ACC112 (cell line): ENCODE measurements at regions not wholly inside any gene's neighbourhood (a gene's known extent, or its start where the extent isn't known, plus 50 kb on each side); places are given as distances from the start of the nearest gene placed in this dataset.

Source experiments
- H2AFZ ChIP-seq: fragments of 200-600 bp; sonication (generic); one replicate; pipeline ENCODE4 v1.6.0; 2017; ENCODE audit warnings: antibody characterized with exemption, low read length; ENCODE audit not compliant: unreplicated experiment
- H3K27ac ChIP-seq: fragments of 200-600 bp; sonication (generic); 2 replicates; pipeline ENCODE4 v1.5.1; 2014; ENCODE audit warnings: low read depth, mild to moderate bottlenecking, antibody characterized with exemption, low read length, moderate library complexity
- H3K27me3 ChIP-seq: fragments of 200-600 bp; sonication (generic); 2 replicates; pipeline ENCODE4 v1.6.1; 2014; ENCODE audit warnings: mild to moderate bottlenecking, antibody characterized with exemption, low read length, moderate library complexity, mixed read lengths; ENCODE audit not compliant: insufficient read depth
- H3K36me3 ChIP-seq: fragments of 200-600 bp; sonication (generic); 2 replicates; pipeline ENCODE4 v1.6.1; 2016; ENCODE audit warnings: mild to moderate bottlenecking, antibody characterized with exemption, low read length, moderate library complexity, mixed read lengths; ENCODE audit not compliant: insufficient read depth
- H3K4me1 ChIP-seq: fragments of 200-600 bp; sonication (generic); one replicate; pipeline ENCODE4 v1.6.1; 2016; ENCODE audit warnings: low read length, mixed read lengths; ENCODE audit not compliant: insufficient read depth, unreplicated experiment, control insufficient read depth
- H3K4me3 ChIP-seq: fragments of 200-600 bp; sonication (generic); 2 replicates; pipeline ENCODE4 v1.5.1; 2014; ENCODE audit warnings: mild to moderate bottlenecking, low read depth, low read length
- H3K79me2 ChIP-seq: fragments of 200-600 bp; sonication (generic); one replicate; pipeline ENCODE4 v1.6.0; 2016; ENCODE audit warnings: low read length; ENCODE audit not compliant: control insufficient read depth, unreplicated experiment, insufficient read depth

- Histone ChIP-seq H3K27ac (no peak overlapping the region), H3K4me1 (no peaks in the 10 kb centered on the region), H2AFZ (no peak overlapping the region), H3K36me3 (no peaks in the 10 kb centered on the region), H3K27me3 (no peaks in the 10 kb centered on the region), H3K4me3 (no peak overlapping the region), H3K79me2 (no peaks in the 10 kb centered on the region)
These were observed 65.7 kb downstream of the SLITRK5 start for GRCh38 chr13:87736849-87737385.

- no peaks in the 10 kb centered on the region for H3K4me1 ChIP-seq
- H3K79me2 ChIP-seq = no peaks in the 10 kb centered on the region
- no peaks in the 10 kb centered on the region for H3K36me3 ChIP-seq
- H3K27ac ChIP-seq = no peak overlapping the region
- no peak overlapping the region for H3K4me3 ChIP-seq
- no peaks in the 10 kb centered on the region for H3K27me3 ChIP-seq
- H2AFZ ChIP-seq = no peak overlapping the region
These were observed 82.9 kb downstream of the SLITRK5 start for GRCh38 chr13:87754097-87754496.

- H3K4me3 ChIP-seq = no peak overlapping the region
- H3K27me3 ChIP-seq = no peaks in the 10 kb centered on the region
- no peaks in the 10 kb centered on the region for H3K4me1 ChIP-seq
- H3K36me3 ChIP-seq = no peaks in the 10 kb centered on the region
- no peak overlapping the region for H2AFZ ChIP-seq
- no peaks in the 10 kb centered on the region for H3K79me2 ChIP-seq
- H3K27ac ChIP-seq = no peak overlapping the region
These were observed 98.3 kb downstream of the SLITRK5 start for GRCh38 chr13:87769445-87769844.

- Histone ChIP-seq H3K27ac (no peak overlapping the region), H3K36me3 (no peaks in the 10 kb centered on the region), H3K4me3 (no peak overlapping the region), H2AFZ (no peak overlapping the region), H3K79me2 (no peaks in the 10 kb centered on the region), H3K27me3 (no peaks in the 10 kb centered on the region), H3K4me1 (no peaks in the 10 kb centered on the region)
These were observed 106.2 kb downstream of the SLITRK5 start for GRCh38 chr13:87777387-87777786.

GRCh38 chr13:87778128-87778527, 107.0 kb downstream of the SLITRK5 start:
- H3K36me3 ChIP-seq = no peaks in the 10 kb centered on the region
- H3K27ac ChIP-seq = no peak overlapping the region
- H3K79me2 ChIP-seq = no peaks in the 10 kb centered on the region
- H3K4me1 ChIP-seq = no peaks in the 10 kb centered on the region
- no peaks in the 10 kb centered on the region for H3K27me3 ChIP-seq
- no peak overlapping the region for H3K4me3 ChIP-seq
- H2AFZ ChIP-seq = no peak overlapping the region

GRCh38 chr13:87779426-87779825, 108.3 kb downstream of the SLITRK5 start:
- no peak overlapping the region for H3K4me3 ChIP-seq
- no peaks in the 10 kb centered on the region for H3K79me2 ChIP-seq
- H3K4me1 ChIP-seq = no peaks in the 10 kb centered on the region
- H3K27ac ChIP-seq = no peak overlapping the region
- no peaks in the 10 kb centered on the region for H3K36me3 ChIP-seq
- H3K27me3 ChIP-seq = no peaks in the 10 kb centered on the region
- no peak overlapping the region for H2AFZ ChIP-seq

- Histone ChIP-seq H3K4me1 (no peaks in the 10 kb centered on the region), H3K4me3 (no peak overlapping the region), H2AFZ (no peak overlapping the region), H3K36me3 (no peaks in the 10 kb centered on the region), H3K79me2 (no peaks in the 10 kb centered on the region), H3K27me3 (no peaks in the 10 kb centered on the region), H3K27ac (no peak overlapping the region)
These were observed 112.2 kb downstream of the SLITRK5 start for GRCh38 chr13:87783366-87783765.

GRCh38 chr13:87788363-87788762, 117.2 kb downstream of the SLITRK5 start:
- Histone ChIP-seq H3K27me3 (no peaks in the 10 kb centered on the region), H3K4me3 (no peak overlapping the region), H3K79me2 (no peaks in the 10 kb centered on the region), H3K27ac (no peak overlapping the region), H3K36me3 (no peaks in the 10 kb centered on the region), H3K4me1 (no peaks in the 10 kb centered on the region), H2AFZ (no peak overlapping the region)

GRCh38 chr13:87792878-87793277, 121.7 kb downstream of the SLITRK5 start:
- Histone ChIP-seq H3K27ac (no peak overlapping the region), H3K4me3 (no peak overlapping the region), H2AFZ (no peak overlapping the region), H3K79me2 (no peaks in the 10 kb centered on the region), H3K4me1 (no peaks in the 10 kb centered on the region), H3K36me3 (no peaks in the 10 kb centered on the region), H3K27me3 (no peaks in the 10 kb centered on the region)

- Histone ChIP-seq H3K27me3 (no peaks in the 10 kb centered on the region), H2AFZ (no peak overlapping the region), H3K4me3 (no peak overlapping the region), H3K27ac (no peak overlapping the region), H3K4me1 (no peaks in the 10 kb centered on the region), H3K79me2 (no peaks in the 10 kb centered on the region), H3K36me3 (no peaks in the 10 kb centered on the region)
These were observed 127.4 kb downstream of the SLITRK5 start for GRCh38 chr13:87798536-87798935.

GRCh38 chr13:87810391-87810801, 139.2 kb downstream of the SLITRK5 start:
- no peak overlapping the region for H2AFZ ChIP-seq
- H3K79me2 ChIP-seq = no peaks in the 10 kb centered on the region
- H3K27me3 ChIP-seq = no peaks in the 10 kb centered on the region
- no peak overlapping the region for H3K4me3 ChIP-seq
- H3K4me1 ChIP-seq = no peaks in the 10 kb centered on the region
- H3K36me3 ChIP-seq = no peaks in the 10 kb centered on the region
- no peak overlapping the region for H3K27ac ChIP-seq
